Panc1 (cell line): ENCODE measurements at regions not wholly inside any gene's neighbourhood (a gene's known extent, or its start where the extent isn't known, plus 50 kb on each side); places are given as distances from the start of the nearest gene placed in this dataset.
"Not testable (repeated sequence)": the region's sequence is repeated elsewhere in the genome, so short reads cannot be mapped to it uniquely, and the experiment has no call there.

ENCODE experiments used
- CTCF ChIP-seq: fragments of 450-650 bp; IDR thresholded peaks from 2 replicates; pipeline ENCODE4 v1.5.1; 2017; ENCODE audit warnings: mild to moderate bottlenecking
- POLR2AphosphoS5 ChIP-seq: IDR thresholded peaks from 2 replicates; pipeline ENCODE4 v1.6.1; 2012; ENCODE audit warnings: mild to moderate bottlenecking, low read depth, low read length, moderate library complexity
- TCF7L2 ChIP-seq: IDR thresholded peaks from 2 replicates; pipeline ENCODE4 v1.6.1; 2011; ENCODE audit warnings: mild to moderate bottlenecking, low read depth, low read length, inconsistent platforms

GRCh38 chr1:19019288-19019687, 62.8 kb upstream of the IFFO2 start:
- TF ChIP-seq CTCF, POLR2AphosphoS5, TCF7L2: not testable (repeated sequence)
